NCI-H146 (cell line): ENCODE measurements at regions not wholly inside any gene's neighbourhood (a gene's known extent, or its start where the extent isn't known, plus 50 kb on each side); places are given as distances from the start of the nearest gene placed in this dataset.
"Not testable (repeated sequence)": the region's sequence is repeated elsewhere in the genome, so short reads cannot be mapped to it uniquely, and the experiment has no call there.

Source experiments
- DNase-seq: peaks from one replicate; lab custom pipeline; 2025; lab: John Stamatoyannopoulos, UW

- no peak for DNase-seq
Measured at GRCh38 chr17:52738791-52739190, 580.3 kb upstream of the CA10 start.

- DNase-seq: no peak
Measured at GRCh38 chr17:52737071-52737470, 578.6 kb upstream of the CA10 start.

- no peak for DNase-seq
Measured at GRCh38 chr17:52732841-52733240, 574.3 kb upstream of the CA10 start.

GRCh38 chr17:52724578-52724977 lies 566.1 kb upstream of the CA10 start:
- DNase-seq: no peak

- DNase-seq: no peak
Measured at GRCh38 chr17:52721910-52722309, 563.4 kb upstream of the CA10 start.

GRCh38 chr17:52710363-52710901 lies 551.9 kb upstream of the CA10 start:
- DNase-seq: no peak

GRCh38 chr17:52709724-52710123 lies 551.2 kb upstream of the CA10 start:
- DNase-seq: no peak

GRCh38 chr17:52696362-52696761 lies 537.8 kb upstream of the CA10 start:
- DNase-seq: no peak

GRCh38 chr17:52686140-52686539 lies 527.6 kb upstream of the CA10 start:
- no peak for DNase-seq

- peak; percentile 21 for DNase-seq
Measured at GRCh38 chr17:52681480-52681879, 523.0 kb upstream of the CA10 start.

GRCh38 chr17:52678211-52678610 lies 519.7 kb upstream of the CA10 start:
- no peak for DNase-seq

GRCh38 chr17:52674686-52675085 lies 516.2 kb upstream of the CA10 start:
- no peak for DNase-seq

GRCh38 chr17:52673791-52674190 lies 515.3 kb upstream of the CA10 start:
- no peak for DNase-seq

- no peak for DNase-seq
Measured at GRCh38 chr17:52666264-52666663, 507.8 kb upstream of the CA10 start.

GRCh38 chr17:52660692-52661091 lies 502.2 kb upstream of the CA10 start:
- no peak for DNase-seq

- DNase-seq: no peak
Measured at GRCh38 chr17:52653014-52653413, 494.5 kb upstream of the CA10 start.

- no peak for DNase-seq
Measured at GRCh38 chr17:52648995-52649394, 490.5 kb upstream of the CA10 start.

- DNase-seq: no peak
Measured at GRCh38 chr17:52647411-52647810, 488.9 kb upstream of the CA10 start.

- no peak for DNase-seq
Measured at GRCh38 chr17:52636443-52636842, 477.9 kb upstream of the CA10 start.

GRCh38 chr17:52606590-52606989 lies 448.1 kb upstream of the CA10 start:
- no peak for DNase-seq

- DNase-seq: no peak
Measured at GRCh38 chr17:52606098-52606497, 447.6 kb upstream of the CA10 start.

GRCh38 chr17:52604105-52604504 lies 445.6 kb upstream of the CA10 start:
- DNase-seq: no peak

- not testable (repeated sequence) for DNase-seq
Measured at GRCh38 chr17:52597452-52598215, 439.1 kb upstream of the CA10 start.

GRCh38 chr17:52594516-52594915 lies 436.0 kb upstream of the CA10 start:
- DNase-seq: no peak
